Mesothelial cell of epicardium (in vitro differentiated cells): ENCODE measurements at regions not wholly inside any gene's neighbourhood (a gene's known extent, or its start where the extent isn't known, plus 50 kb on each side); places are given as distances from the start of the nearest gene placed in this dataset.
"Not testable (repeated sequence)": the region's sequence is repeated elsewhere in the genome, so short reads cannot be mapped to it uniquely, and the experiment has no call there.

Experiments used
- DNase-seq, 2 experiments: peaks; one replicate each; pipeline ENCODE4 v3.0.0; 2021; ENCODE audit warnings: low spot score in 2 of 2; ENCODE audit not compliant: unreplicated experiment in 2 of 2
- H3K27ac Mint-ChIP-seq: 2 replicates; pipeline ENCODE4 v1.8.0; 2021; ENCODE audit warnings: mixed read lengths
- H3K27me3 Mint-ChIP-seq: 2 replicates; pipeline ENCODE4 v1.8.0; 2021; ENCODE audit warnings: low read depth, mixed read lengths
- H3K36me3 Mint-ChIP-seq: 2 replicates; pipeline ENCODE4 v1.8.0; 2021; ENCODE audit warnings: mixed read lengths
- H3K4me1 Mint-ChIP-seq: 2 replicates; pipeline ENCODE4 v1.8.0; 2021; ENCODE audit warnings: mixed read lengths
- H3K4me3 Mint-ChIP-seq: 2 replicates; pipeline ENCODE4 v1.8.0; 2021; ENCODE audit warnings: mild to moderate bottlenecking, moderate library complexity, mixed read lengths
- H3K9me3 Mint-ChIP-seq: 2 replicates; pipeline ENCODE4 v1.8.0; 2021; ENCODE audit warnings: mixed read lengths
- TF ChIP-seq, protein P1 (sequence below): fragments of 200-600 bp; sonication (generic); IDR thresholded peaks from one replicate; pipeline ENCODE4 v1.5.0; 2021; ENCODE audit warnings: antibody characterized with exemption; ENCODE audit not compliant: unreplicated experiment

DNA sequence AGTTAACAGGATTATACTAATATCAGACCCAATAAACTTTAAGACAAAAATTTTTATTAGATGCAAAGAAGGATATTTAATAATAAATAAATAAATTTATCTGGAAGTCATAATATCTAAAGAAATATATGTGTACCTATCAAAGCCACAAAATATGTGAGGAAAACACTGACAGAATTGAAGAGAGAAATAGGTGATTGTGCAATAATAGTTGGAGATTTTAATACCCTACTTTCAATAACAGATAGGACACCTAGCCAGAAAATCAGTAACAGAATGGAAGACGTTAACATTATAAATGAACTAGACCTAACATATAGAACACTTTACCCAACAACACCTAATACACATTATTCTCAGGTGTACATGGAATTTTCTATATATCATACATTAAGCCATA lies 541.4 kb upstream of the SMC2 start:
- Mint-ChIP-seq H3K27ac (no peak overlapping the region), H3K4me3 (no peak overlapping the region), H3K36me3 (no peaks in the 10 kb centered on the region), H3K27me3 (no peaks in the 10 kb centered on the region), H3K9me3 (peaks cover 24% of the 10 kb centered on the region), H3K4me1 (no peaks in the 10 kb centered on the region)
- TF ChIP-seq, protein P1, sequence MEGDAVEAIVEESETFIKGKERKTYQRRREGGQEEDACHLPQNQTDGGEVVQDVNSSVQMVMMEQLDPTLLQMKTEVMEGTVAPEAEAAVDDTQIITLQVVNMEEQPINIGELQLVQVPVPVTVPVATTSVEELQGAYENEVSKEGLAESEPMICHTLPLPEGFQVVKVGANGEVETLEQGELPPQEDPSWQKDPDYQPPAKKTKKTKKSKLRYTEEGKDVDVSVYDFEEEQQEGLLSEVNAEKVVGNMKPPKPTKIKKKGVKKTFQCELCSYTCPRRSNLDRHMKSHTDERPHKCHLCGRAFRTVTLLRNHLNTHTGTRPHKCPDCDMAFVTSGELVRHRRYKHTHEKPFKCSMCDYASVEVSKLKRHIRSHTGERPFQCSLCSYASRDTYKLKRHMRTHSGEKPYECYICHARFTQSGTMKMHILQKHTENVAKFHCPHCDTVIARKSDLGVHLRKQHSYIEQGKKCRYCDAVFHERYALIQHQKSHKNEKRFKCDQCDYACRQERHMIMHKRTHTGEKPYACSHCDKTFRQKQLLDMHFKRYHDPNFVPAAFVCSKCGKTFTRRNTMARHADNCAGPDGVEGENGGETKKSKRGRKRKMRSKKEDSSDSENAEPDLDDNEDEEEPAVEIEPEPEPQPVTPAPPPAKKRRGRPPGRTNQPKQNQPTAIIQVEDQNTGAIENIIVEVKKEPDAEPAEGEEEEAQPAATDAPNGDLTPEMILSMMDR: no peak
- DNase-seq: no peak

DNA sequence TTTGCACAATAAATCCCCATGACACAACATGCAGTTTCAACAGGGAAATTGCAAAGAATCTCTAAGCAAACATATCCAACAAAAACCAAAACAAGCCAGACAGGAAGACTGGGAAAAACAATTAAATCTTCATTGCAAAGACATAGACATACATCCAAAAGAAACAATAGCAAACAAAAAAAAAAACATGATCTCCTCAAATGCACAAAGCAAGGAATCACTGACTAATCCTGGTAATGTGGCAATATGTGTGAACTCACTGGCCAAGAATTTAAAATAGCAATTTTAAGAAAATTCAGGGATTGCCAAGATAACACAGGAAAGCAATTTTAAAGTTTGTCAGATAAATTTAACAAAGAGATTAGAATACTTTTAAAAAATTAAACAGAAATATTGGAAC lies 520.1 kb upstream of the SMC2 start:
- Mint-ChIP-seq H3K36me3 (no peaks in the 10 kb centered on the region), H3K27me3 (no peaks in the 10 kb centered on the region), H3K4me1 (no peaks in the 10 kb centered on the region), H3K9me3 (peaks cover 50% of the 10 kb centered on the region), H3K27ac (no peak overlapping the region), H3K4me3 (no peak overlapping the region)
- TF ChIP-seq, protein P1: no peak
- no peak for DNase-seq

DNA sequence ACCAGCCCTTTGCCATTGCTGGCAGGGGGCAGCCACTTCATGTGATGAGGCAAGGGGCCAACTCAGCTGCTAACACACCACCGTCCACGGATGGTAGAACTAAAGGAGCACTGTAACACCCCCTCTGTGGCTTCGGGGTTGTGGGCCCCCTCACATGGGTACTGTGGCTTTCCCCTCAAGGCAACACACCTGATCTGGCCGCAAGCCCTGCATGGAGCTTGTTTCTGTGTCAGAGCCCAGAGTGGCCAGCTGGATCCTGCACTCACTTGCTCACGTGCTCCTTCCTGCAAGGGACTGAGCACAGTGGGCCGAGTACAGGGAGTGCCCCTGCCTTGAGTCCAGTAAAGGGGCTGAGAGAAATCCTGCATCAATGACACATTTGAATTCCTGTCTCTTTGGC lies 507.4 kb upstream of the SMC2 start:
- no peak for DNase-seq
- H3K27me3 Mint-ChIP-seq: peaks cover 1% of the 10 kb centered on the region
- TF ChIP-seq, protein P1: no peak
- peaks cover 46% of the 10 kb centered on the region for H3K9me3 Mint-ChIP-seq
- H3K4me1 Mint-ChIP-seq: no peaks in the 10 kb centered on the region
- no peak overlapping the region for H3K27ac Mint-ChIP-seq
- H3K4me3 Mint-ChIP-seq: no peak overlapping the region
- no peaks in the 10 kb centered on the region for H3K36me3 Mint-ChIP-seq

DNA sequence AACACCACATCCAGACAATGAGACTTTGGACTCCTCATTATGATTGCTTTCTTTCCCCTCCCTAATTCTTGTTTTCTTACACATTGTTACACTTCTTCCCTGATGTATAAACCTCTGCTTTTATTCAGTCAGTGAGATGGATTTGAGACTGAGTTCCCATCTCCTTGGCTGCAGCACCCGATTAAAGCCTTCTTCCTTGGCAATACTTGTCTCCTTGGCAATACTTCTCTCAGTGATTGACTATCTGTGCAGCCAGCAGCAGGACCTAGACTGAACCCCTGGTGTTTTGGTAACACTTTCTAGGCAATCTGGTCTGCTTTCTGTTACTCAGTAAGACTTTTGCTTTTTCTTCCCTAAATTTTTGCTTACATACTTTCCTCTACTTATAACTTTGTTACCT lies 492.8 kb upstream of the SMC2 start:
- Mint-ChIP-seq H3K4me1 (no peaks in the 10 kb centered on the region), H3K4me3 (no peak overlapping the region), H3K27me3 (no peaks in the 10 kb centered on the region), H3K9me3 (peaks cover 50% of the 10 kb centered on the region), H3K27ac (no peak overlapping the region), H3K36me3 (no peaks in the 10 kb centered on the region)
- no peak for DNase-seq
- TF ChIP-seq, protein P1: no peak

DNA sequence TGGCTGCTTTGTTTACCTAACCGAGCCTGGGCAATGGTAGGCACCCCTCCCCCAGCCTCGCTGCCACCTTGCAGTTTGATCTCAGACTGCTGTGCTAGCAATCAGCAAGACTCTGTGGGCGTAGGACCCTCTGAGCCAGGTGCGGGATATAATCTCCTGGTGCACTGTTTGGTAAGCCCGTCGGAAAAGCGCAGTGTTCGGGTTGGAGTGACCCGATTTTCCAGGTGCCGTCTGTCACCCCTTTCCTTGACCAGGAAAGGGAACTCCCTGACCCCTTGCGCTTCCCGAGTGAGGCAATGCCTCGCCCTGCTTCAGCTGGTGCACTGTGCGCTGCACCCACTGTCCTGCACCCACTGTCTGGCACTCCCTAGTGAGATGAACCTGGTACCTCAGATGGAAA lies 482.2 kb upstream of the SMC2 start:
- H3K9me3 Mint-ChIP-seq: peaks cover 44% of the 10 kb centered on the region
- H3K4me1 Mint-ChIP-seq, H3K36me3 Mint-ChIP-seq, H3K27ac Mint-ChIP-seq, DNase-seq, H3K4me3 Mint-ChIP-seq, H3K27me3 Mint-ChIP-seq: not testable (repeated sequence)

DNA sequence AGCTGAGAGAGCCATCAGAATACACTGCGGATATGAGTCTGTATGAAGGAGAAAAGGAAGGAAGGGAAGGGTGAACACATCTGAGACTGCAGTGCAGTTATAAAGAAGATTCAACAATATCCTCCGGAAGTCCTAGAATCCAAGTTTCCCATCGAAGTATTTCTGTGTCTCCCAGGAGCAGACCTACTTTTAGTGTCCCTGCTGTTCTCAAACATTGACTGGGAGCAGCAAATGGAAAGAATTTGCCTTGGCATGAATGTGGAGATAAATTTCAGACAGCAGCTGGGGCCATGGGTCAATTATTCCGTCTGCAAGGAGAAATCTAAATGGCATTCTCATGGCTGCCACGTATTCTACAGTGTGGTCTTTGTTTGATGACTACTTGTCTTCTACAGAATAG lies 478.1 kb upstream of the SMC2 start:
- Mint-ChIP-seq H3K36me3 (no peaks in the 10 kb centered on the region), H3K9me3 (peaks cover 42% of the 10 kb centered on the region), H3K4me1 (no peaks in the 10 kb centered on the region), H3K27ac (no peak overlapping the region), H3K27me3 (no peaks in the 10 kb centered on the region), H3K4me3 (no peak overlapping the region)
- no peak for DNase-seq
- TF ChIP-seq, protein P1: no peak
